Liver (tissue), 8 donors: ENCODE measurements at regions not wholly inside any gene's neighbourhood (a gene's known extent, or its start where the extent isn't known, plus 50 kb on each side); places are given as distances from the start of the nearest gene placed in this dataset.
A peak's percentile ranks its signal among the peaks of the same experiment; 100 is the strongest.

Experiments used
- DNase-seq: peaks from one replicate; pipeline ENCODE4 v3.0.0-alpha.2; 2017; ENCODE audit warnings: low spot score
- H3K27ac ChIP-seq, 2 donors: one replicate each; pipeline ENCODE4 v1.7.0; 2013; ENCODE audit warnings: inconsistent platforms in 2 of 2, low read length in 2 of 2, control low read depth in 1 of 2, low read depth in 1 of 2, mild to moderate bottlenecking in 1 of 2
- H3K27me3 ChIP-seq, 4 donors: one replicate each; pipeline versions ENCODE4 v1.6.1 to v1.7.0; 2013; ENCODE audit warnings: low read length in 3 of 4, inconsistent platforms in 1 of 4, mild to moderate bottlenecking in 1 of 4, moderate library complexity in 1 of 4; ENCODE audit not compliant: control insufficient read depth in 4 of 4, insufficient read depth in 4 of 4
- H3K36me3 ChIP-seq, 4 donors: one replicate each; pipeline versions ENCODE4 v1.6.1 to v1.7.0; 2013; ENCODE audit warnings: low read length in 3 of 4, mild to moderate bottlenecking in 3 of 4, low read depth in 1 of 4, moderate library complexity in 1 of 4; ENCODE audit not compliant: control insufficient read depth in 4 of 4, insufficient read depth in 3 of 4
- H3K4me1 ChIP-seq, 4 donors: one replicate each; pipeline versions ENCODE4 v1.6.1 to v1.7.0; 2013; ENCODE audit warnings: low read length in 3 of 4, mild to moderate bottlenecking in 3 of 4, moderate library complexity in 1 of 4; ENCODE audit not compliant: control insufficient read depth in 4 of 4, insufficient read depth in 4 of 4
- H3K4me3 ChIP-seq, 3 donors: one replicate each; pipeline versions ENCODE4 v1.6.1 to v1.7.0; 2013; ENCODE audit warnings: low read length in 3 of 3, control low read depth in 1 of 3, low read depth in 1 of 3, mild to moderate bottlenecking in 1 of 3
- H3K9ac ChIP-seq, 2 donors: one replicate each; pipeline ENCODE4 v1.7.0; 2013; ENCODE audit warnings: low read length in 2 of 2, mild to moderate bottlenecking in 2 of 2, moderate library complexity in 2 of 2, control low read depth in 1 of 2, low read depth in 1 of 2
- H3K9me3 ChIP-seq, 4 donors: one replicate each; pipeline versions ENCODE4 v1.6.1 to v1.7.0; 2013; ENCODE audit warnings: low read length in 3 of 4; ENCODE audit not compliant: control insufficient read depth in 4 of 4
- ATF3 ChIP-seq: IDR thresholded peaks from 2 replicates; pipeline ENCODE4 v1.6.1; 2016; ENCODE audit warnings: antibody characterized with exemption
- EGR1 ChIP-seq, 2 donors: IDR thresholded peaks; 2 replicates each; pipeline ENCODE4 v1.6.1; 2016 to 2018; ENCODE audit warnings: antibody characterized with exemption in 2 of 2, low read depth in 2 of 2
- FOXA1 ChIP-seq: IDR thresholded peaks from 2 replicates; pipeline ENCODE4 v1.6.1; 2016; ENCODE audit warnings: antibody characterized with exemption
- FOXA2 ChIP-seq: IDR thresholded peaks from 2 replicates; pipeline ENCODE4 v1.6.1; 2016; ENCODE audit warnings: antibody characterized with exemption
- GABPA ChIP-seq, 2 donors: IDR thresholded peaks in 1 of 2; conservative IDR thresholded peaks in 1 of 2; 2 replicates each; pipeline ENCODE4 v1.6.1; 2016; ENCODE audit warnings: antibody characterized with exemption in 2 of 2, mild to moderate bottlenecking in 1 of 2, moderate library complexity in 1 of 2
- HNF4A ChIP-seq, 2 donors: conservative IDR thresholded peaks; 2 replicates each; pipeline ENCODE4 v1.6.1; 2016; ENCODE audit warnings: antibody characterized with exemption in 2 of 2, mild to moderate bottlenecking in 2 of 2
- HNF4G ChIP-seq: IDR thresholded peaks from 2 replicates; pipeline ENCODE4 v1.6.1; 2016; ENCODE audit warnings: antibody characterized with exemption
- JUND ChIP-seq, 2 donors: IDR thresholded peaks; 2 replicates each; pipeline ENCODE4 v1.6.1; 2016; ENCODE audit warnings: antibody characterized with exemption in 2 of 2
- NR2F2 ChIP-seq: IDR thresholded peaks from 2 replicates; pipeline ENCODE4 v1.6.1; 2016; ENCODE audit warnings: antibody characterized with exemption
- RAD21 ChIP-seq, 2 donors: IDR thresholded peaks; 2 replicates each; pipeline ENCODE4 v1.6.1; 2016; ENCODE audit warnings: antibody characterized with exemption in 2 of 2, mild to moderate bottlenecking in 2 of 2
- REST ChIP-seq: IDR thresholded peaks from 2 replicates; pipeline ENCODE4 v1.6.1; 2016; ENCODE audit warnings: antibody characterized with exemption, mild to moderate bottlenecking
- RXRA ChIP-seq, 2 donors: IDR thresholded peaks; 2 replicates each; pipeline ENCODE4 v1.6.1; 2017 to 2018; ENCODE audit warnings: antibody characterized with exemption in 2 of 2, mild to moderate bottlenecking in 1 of 2
- SP1 ChIP-seq: IDR thresholded peaks from 2 replicates; pipeline ENCODE4 v1.6.1; 2018; ENCODE audit warnings: antibody characterized with exemption, mild to moderate bottlenecking
- TAF1 ChIP-seq: conservative IDR thresholded peaks from 2 replicates; pipeline ENCODE4 v1.6.1; 2016; ENCODE audit warnings: antibody characterized with exemption, mild to moderate bottlenecking
- YY1 ChIP-seq: IDR thresholded peaks from 2 replicates; pipeline ENCODE4 v1.6.1; 2016; ENCODE audit warnings: antibody characterized with exemption, mild to moderate bottlenecking
- WGBS: extraction: QIAGEN DNeasy Blood & Tissue Kit; methylation state at CpG from one replicate; pipeline ENCODE4 v1.1.7; 2013; 5-methylcytosine and 5-hydroxymethylcytosine counted together
- TF ChIP-seq, protein P1 (sequence below): IDR thresholded peaks from 2 replicates; pipeline ENCODE4 v1.6.1; 2016; ENCODE audit warnings: antibody characterized with exemption
- TF ChIP-seq, protein P2 (sequence below): IDR thresholded peaks from 2 replicates; pipeline ENCODE4 v1.6.1; 2016; ENCODE audit warnings: antibody characterized with exemption
- TF ChIP-seq, protein P3 (sequence below): fragments of 150-350 bp; IDR thresholded peaks from 2 replicates; pipeline ENCODE4 v1.5.1; 2017; ENCODE audit warnings: improper control_type of control experiment, low read depth, low read length; ENCODE audit not compliant: missing input control
- donor health status: healthy.
- donor health status: healthy.
- donor health status: healthy.
- donor health status: healthy.
- donor health status: healthy.

- Histone ChIP-seq H3K9me3 (no peaks in the 10 kb centered on the region), H3K4me3 (no peak overlapping the region), H3K9ac (peak overlapping the region in 1 of 2 donors; percentile 6), H3K4me1 (peaks cover 0 to 10% (median 3%) of the 10 kb centered on the region in 4 donors), H3K27me3 (no peaks in the 10 kb centered on the region), H3K27ac (no peak overlapping the region), H3K36me3 (no peaks in the 10 kb centered on the region)
- TF ChIP-seq YY1 (no peak), REST (no peak), EGR1 (IDR thresholded peaks at IDR 0.05; ENCODE audit: low read depth in 2 of 2) (no peak), NR2F2 (no peak), GABPA (IDR thresholded peaks at IDR 0.05 in 1 of 2, conservative IDR thresholded peaks at IDR 0.05 in 1 of 2) (no peak), SP1 (no peak), FOXA2 (no peak), ATF3 (no peak), RAD21 (IDR thresholded peaks at IDR 0.05) (no peak), RXRA (IDR thresholded peaks at IDR 0.05) (no peak), HNF4A (conservative IDR thresholded peaks at IDR 0.05) (no peak), FOXA1 (no peak), HNF4G (no peak), TAF1 (no peak), JUND (IDR thresholded peaks at IDR 0.05) (no peak)
- TF ChIP-seq, protein P1, sequence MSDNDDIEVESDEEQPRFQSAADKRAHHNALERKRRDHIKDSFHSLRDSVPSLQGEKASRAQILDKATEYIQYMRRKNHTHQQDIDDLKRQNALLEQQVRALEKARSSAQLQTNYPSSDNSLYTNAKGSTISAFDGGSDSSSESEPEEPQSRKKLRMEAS = no peak
- TF ChIP-seq, protein P2, sequence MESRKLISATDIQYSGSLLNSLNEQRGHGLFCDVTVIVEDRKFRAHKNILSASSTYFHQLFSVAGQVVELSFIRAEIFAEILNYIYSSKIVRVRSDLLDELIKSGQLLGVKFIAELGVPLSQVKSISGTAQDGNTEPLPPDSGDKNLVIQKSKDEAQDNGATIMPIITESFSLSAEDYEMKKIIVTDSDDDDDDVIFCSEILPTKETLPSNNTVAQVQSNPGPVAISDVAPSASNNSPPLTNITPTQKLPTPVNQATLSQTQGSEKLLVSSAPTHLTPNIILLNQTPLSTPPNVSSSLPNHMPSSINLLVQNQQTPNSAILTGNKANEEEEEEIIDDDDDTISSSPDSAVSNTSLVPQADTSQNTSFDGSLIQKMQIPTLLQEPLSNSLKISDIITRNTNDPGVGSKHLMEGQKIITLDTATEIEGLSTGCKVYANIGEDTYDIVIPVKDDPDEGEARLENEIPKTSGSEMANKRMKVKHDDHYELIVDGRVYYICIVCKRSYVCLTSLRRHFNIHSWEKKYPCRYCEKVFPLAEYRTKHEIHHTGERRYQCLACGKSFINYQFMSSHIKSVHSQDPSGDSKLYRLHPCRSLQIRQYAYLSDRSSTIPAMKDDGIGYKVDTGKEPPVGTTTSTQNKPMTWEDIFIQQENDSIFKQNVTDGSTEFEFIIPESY = no peak
- TF ChIP-seq, protein P3, sequence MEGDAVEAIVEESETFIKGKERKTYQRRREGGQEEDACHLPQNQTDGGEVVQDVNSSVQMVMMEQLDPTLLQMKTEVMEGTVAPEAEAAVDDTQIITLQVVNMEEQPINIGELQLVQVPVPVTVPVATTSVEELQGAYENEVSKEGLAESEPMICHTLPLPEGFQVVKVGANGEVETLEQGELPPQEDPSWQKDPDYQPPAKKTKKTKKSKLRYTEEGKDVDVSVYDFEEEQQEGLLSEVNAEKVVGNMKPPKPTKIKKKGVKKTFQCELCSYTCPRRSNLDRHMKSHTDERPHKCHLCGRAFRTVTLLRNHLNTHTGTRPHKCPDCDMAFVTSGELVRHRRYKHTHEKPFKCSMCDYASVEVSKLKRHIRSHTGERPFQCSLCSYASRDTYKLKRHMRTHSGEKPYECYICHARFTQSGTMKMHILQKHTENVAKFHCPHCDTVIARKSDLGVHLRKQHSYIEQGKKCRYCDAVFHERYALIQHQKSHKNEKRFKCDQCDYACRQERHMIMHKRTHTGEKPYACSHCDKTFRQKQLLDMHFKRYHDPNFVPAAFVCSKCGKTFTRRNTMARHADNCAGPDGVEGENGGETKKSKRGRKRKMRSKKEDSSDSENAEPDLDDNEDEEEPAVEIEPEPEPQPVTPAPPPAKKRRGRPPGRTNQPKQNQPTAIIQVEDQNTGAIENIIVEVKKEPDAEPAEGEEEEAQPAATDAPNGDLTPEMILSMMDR = no peak
- WGBS = 84% methylated on average over 1 of the region's 1 CpG
- no peak for DNase-seq
Measured at GRCh38 chr5:92908952-92909601, 671.9 kb downstream of the NR2F1-AS1 start.
